HG03064 (cell line): ENCODE measurements at regions not wholly inside any gene's neighbourhood (a gene's known extent, or its start where the extent isn't known, plus 50 kb on each side); places are given as distances from the start of the nearest gene placed in this dataset.

ENCODE experiments used
- ATAC-seq: cut with Tn5 transposase; IDR thresholded peaks from one replicate; pipeline ENCODE4 v1.9.1; 2021; ENCODE audit warnings: low read depth; ENCODE audit not compliant: unreplicated experiment

DNA sequence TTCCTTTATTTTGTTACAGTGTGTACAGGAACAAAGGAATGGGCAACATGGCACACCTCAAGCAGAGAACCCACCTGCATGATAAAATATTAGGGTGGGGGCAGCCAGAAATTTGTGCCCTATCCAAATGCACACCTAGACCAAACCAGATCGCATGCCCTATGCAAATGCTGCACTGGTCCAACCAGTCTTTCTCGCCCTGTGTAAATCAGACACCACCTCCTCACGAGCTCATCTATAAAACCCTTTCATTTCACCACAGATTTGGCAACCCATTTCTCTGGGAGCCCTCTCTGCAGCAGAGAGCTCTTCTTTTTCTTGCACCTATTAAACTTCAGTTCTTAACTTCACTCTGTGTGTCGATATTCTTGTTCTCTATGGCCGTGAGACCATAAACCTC is 1559.2 kb downstream of the SLITRK1 start:
- no peak for ATAC-seq

DNA sequence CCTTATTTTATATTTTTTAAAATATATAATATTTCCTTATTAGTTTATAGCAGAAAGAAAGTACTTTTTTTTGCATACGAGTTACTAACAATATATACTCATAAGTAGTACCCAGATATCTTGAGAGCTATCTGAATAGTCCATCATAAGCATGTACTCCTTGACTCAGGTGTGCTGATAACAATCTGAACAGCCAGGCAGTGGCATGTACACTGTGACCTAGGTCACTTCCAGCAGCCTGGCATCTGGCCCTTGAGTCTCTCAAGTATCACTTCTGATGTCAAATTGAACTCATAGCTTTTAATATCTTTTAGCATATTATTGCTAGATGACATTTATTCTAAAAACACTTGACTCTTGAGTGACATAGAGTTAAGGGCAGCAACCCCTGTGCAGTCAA is 1576.7 kb downstream of the SLITRK1 start:
- ATAC-seq: no peak

DNA sequence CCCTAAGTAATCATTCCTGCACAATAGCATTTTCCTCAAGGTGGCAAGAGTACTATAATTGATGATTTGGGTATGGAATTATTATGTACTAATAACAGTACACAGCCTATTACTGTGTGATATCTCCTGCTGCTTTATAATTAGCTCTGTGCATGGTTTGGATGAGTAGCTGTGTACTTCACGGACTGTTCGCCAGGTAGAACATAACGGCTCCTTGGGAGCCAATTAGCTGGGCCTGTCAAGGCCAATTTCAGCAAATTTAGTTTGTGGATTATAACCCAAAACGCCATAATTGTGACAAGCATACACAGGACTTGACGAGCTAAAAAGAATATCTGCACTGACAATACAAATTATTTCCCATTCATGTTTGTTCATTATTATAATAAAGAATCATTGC is 1584.2 kb downstream of the SLITRK1 start:
- ATAC-seq: no peak

DNA sequence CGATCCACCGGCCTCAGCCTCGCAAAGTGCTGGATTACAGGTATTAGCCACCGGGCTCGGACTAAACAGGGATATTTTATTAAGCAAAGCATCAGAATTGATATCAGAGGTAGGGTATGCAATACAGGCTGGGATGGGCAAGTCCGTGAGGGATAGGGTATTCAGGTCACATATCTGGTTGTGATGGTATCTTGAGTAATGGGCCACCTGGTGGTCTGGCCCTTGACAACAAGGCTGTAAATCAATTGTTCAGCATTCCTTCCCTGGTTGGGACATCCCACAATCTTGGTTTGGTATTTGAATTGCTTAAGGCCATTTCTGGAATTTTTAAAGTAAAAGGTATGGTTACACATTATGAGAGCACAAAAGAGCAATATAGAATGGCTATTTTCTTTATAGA is 1588.0 kb downstream of the SLITRK1 start:
- ATAC-seq: no peak

DNA sequence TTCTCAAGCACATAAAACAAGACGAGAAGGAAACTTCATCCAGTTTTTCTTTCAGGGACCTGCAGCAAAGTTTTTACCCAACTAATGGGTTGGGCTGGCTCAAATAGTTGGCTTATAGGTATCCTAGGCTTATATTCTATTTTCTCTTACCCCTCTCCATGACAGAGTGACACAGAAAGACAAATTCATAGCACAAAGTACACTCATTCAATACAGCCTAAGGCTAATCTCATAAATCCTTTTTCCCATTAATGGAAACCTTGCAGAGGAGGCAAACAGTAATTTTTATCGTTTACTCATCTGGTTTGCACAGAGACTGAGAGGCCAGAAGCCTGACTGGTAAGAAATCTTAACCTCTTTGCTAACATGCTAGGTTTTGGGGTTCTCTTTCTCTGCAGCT is 1589.9 kb downstream of the SLITRK1 start:
- ATAC-seq: no peak

DNA sequence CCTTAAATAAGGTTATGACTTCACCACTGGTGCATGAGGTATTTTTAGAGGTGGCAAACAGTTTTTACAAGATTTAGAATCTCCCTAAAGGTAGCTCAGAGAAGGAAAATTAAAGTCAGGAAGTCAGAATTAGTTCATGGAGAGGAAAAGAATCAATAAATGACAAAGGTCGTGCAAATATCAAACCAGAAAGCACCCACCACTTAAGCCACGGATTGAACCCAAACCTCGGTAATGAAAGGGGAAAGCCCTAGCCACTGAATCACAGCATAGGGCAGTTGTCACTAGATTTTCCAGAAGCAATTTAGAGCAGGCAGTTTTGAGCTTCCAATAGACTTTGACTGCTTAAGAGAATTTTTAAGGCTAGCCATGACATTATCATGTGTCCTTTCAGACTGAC is 1590.4 kb downstream of the SLITRK1 start:
- no peak for ATAC-seq

DNA sequence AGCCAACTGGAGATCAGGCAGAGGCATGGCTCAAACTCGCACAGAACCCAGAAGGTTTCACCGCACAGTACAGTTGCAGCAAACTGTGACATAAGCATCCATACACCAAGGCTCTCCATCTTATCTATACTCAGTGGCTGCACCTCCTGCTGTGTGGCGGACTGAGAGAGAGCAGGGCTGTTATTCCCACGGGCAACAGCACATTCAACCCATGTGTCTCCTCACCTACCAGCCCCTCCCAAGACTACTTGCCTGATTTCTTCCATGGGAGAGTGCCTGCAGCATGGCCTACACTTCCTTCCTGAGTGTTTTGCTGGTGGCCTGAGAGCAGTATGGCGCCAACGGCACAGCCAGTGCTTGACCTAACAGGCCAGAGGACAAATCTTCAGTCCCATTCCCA is 1606.6 kb downstream of the SLITRK1 start:
- no peak for ATAC-seq

DNA sequence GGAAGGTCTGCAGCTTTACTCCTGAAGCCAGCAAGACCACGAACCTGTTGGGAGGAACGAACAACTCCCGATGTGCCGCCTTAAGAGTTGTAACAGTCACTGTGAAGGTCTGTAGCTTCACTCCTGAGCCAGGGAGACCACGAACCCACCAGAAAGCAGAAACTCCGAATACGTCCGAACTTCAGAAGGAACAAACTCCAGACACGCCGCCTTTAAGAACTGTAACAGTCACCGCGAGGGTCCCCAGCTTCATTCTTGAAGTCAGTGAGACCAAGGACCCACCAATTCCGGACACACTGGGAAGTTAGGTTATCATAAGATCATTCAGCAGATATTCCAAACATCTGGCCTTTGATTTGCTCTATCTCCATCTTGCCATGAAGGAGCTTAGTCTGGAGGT is 1623.0 kb downstream of the SLITRK1 start:
- no peak for ATAC-seq

DNA sequence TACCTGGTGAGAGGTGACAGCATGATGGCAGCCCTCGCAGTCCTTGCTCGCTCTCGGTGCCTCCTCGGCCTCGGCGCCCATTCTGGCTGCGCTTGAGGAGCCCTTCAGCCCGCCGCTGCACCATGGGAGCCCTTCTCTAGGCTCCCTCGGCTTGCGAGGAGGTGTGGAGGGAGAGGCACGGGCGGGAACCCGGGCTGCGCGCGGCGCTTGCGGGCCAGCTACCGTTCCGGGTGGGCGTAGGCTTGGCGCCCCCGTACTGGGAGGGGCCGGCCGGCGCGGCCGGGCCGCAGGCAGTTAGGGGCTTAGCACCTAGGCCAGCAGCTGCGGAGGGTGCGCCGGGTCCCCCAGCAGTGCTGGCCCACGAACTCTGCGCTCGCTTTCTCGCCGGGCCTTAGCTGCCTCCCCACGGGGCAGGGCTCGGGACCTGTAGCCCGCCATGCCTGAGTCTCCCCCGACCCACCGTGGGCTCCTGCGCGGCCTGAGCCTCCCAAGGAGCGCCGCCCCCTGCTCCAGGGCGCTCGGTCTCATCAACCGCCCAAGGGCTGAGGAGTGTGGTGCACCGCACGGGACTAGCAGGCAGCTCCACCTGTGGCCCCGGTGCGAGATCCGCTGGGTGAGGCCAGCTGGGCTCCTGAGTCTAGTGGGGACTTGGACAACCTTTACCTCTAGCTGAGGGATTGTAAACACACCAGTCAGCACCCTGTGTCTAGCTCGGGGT is 1624.3 kb downstream of the SLITRK1 start:
- no peak for ATAC-seq

DNA sequence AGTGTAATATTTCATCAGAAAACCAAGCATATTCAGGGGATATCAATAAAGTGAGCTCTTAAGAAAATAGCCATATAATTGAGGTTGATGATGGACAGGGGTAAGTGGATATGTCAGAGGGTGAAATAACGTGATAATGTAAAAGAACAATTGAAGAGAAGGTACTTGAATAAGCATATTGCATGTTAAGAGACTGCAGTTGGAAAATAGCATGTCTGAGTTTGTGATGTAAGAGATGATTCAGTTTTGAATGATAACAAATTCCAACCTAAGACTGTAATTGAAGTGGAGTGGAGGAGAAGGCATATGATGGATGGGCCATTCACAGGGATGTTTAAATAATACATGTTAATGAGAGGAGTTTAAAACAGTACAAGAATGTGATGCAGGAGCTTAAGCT is 1633.5 kb downstream of the SLITRK1 start:
- no peak for ATAC-seq

DNA sequence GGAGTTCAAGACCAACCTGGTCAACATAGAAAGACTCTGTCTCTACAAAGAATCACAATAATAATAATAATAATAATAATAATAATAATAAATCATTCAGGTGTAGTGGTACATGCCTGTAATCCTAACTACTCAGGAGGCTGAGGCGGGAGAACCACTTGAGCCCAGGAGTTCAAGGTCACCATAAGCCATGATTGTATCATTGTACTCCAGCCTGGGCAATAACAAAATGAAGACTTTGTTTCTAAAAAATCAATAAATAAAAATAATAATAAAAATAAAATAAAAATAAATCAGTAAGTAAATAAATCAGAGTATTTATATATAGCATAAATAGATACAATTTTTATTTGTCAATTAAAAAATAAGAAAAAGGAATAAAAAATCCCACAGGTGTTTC is 1636.4 kb downstream of the SLITRK1 start:
- ATAC-seq: no peak

DNA sequence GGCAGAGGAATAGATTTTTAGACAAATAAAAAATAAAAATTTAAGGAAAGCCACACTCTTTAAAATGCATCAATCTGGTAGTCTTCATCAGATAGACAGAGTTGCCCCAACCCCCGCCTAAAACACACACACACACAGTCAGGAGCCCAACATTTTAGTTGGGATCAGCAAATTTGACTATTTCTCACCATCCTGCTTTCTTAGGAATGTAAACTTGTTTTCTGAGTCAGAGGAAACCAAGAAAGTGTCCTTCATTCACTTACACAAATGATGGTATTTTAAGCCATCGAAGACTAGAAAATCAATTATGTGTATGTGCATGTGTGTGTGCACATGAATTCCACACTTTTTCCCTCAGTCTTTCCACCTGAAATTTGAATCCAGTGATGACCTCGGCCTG is 1657.5 kb downstream of the SLITRK1 start:
- no peak for ATAC-seq

DNA sequence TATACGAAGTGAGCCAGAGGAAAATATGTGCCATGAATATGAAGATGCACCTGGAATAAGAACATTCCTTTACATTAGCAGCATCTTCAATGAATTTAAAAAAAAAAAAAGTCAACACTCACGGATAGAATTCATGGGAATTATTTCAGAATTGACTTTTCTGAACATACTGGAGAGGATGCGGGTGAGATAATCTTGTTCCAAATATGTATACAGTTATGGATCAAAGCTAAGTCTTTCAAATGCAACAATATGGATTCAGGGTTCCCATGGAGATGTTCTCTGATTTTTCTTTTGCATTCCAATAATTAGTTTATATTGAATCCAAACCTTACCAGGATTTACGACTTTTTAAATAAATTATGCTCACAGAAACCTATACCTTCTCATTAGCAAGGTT is 1660.7 kb downstream of the SLITRK1 start:
- ATAC-seq: no peak

DNA sequence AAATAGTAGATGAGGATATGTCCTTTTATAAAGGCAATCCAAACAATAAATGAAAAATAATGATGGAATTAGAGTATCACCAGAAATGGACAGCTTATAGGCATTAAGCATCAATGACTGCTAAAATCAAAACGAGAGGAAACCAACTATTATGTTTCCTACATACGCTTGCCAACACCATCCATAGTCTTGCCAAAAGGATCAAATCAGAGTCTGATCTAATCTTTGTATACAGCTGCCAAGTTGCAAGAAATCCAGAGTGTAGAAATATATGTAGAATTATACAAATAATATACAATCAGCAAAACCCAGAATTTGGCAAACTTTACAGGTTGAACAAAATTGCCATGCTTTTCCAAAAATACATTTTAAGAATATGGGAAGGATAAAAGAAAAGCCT is 1661.6 kb downstream of the SLITRK1 start:
- no peak for ATAC-seq

DNA sequence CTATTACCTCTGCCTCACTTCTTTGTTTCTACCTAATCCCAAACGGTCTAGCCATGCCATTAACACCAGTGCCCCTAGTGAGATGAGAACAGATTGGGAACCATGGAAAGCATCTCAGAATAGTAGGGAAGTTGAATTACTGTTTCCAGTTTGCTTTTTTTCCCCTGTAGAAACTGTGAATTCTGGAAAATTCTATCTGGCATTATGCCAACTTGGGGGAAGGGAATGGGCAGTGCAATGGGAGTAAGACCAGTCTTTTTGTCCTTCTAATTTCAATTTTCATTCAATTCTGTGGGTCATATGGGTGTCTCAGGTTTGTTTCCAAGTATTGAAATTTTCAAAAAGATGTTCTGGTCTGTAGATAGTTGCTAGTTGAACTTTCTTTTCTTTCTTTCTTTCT is 1666.1 kb downstream of the SLITRK1 start:
- ATAC-seq: no peak

DNA sequence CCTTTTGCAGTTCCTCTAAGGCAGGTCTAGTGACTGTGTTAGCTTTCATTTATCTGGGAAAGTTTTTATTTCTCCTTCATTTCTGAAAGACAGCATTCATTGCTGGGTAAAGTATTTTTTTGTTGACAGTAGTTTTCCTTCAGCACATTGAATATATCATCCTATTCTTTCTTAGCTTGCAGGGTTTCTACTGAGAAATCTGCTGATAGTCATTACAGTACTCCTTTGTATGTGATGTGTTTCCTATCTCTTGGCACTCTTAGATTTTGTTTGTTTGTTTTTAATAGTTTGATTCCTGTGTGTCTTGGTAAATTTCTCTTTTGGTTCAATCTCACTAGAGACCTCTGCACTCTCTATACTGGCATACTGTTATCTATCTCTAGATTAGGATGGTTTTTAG is 1667.9 kb downstream of the SLITRK1 start:
- no peak for ATAC-seq

DNA sequence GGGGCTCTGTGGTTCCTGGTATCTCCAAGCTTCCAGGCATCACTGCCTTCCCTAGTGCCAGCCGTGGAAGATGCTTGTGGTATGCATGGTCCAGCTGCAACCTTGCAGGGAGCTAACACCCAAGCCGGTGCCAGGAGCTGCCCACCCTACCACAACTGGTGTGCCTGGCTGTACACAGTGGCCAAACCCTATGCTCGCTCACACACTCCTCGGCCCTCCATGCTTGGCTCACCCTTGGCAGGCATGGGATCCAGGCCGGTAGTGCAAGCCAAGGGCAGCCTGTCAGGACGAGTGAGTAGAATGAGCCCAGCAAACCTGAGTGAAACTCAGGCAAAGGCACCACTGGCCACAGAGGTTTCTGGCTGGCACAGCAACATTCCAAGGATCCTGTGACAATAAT is 1676.0 kb downstream of the SLITRK1 start:
- no peak for ATAC-seq

DNA sequence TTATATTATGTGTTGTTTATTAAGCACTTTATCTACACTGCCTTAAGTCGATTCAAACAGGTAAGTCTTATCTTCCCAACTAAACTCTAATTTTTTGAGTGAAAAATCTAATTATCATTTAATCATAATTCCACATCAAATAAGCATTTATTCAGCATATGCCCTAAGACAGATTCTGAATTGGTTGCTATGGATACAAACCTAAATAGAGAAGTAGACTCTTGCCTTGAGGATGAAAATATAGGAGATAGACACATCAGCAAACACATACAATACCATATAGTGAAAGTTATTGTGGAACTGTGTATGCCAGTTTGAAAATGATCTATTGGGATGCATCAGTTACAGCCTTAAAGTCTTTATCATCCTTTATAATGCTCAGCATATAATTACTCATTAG is 1679.9 kb downstream of the SLITRK1 start:
- no peak for ATAC-seq

DNA sequence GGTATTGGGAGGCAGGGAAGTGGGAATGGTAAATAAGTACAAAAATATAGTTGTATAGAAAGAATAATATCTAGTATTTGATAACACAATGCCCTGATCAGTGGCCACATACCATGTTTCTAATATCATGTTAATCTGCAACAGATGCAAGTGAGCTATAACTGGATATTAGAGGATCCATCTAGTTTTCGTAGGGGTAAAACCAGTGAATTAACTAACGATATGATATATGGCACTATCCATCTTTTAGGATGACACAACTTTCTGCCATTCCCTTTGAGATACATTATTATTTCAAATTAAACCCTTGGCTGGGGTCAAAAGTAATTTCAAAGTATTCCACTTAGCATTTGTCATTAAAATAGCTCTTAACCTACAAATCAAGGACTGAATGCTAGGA is 1686.2 kb downstream of the SLITRK1 start:
- no peak for ATAC-seq

DNA sequence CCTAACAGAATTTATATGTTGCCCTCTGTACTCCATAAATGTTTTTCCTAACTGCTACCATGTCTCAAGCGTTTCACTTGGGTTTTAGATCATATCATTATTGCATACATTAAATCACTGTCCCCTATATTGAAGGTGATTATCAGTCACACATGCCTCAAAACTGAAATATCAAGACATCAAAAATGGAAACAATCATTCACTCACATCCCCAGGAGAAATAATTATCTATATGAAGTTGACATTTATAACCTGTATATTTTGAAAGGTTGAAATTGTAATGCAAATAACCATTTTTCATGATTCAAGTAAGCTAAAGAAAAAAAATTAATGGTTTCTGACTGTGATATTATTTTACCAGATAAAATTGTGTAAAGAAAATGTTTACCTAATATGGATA is 1695.0 kb downstream of the SLITRK1 start:
- no peak for ATAC-seq

DNA sequence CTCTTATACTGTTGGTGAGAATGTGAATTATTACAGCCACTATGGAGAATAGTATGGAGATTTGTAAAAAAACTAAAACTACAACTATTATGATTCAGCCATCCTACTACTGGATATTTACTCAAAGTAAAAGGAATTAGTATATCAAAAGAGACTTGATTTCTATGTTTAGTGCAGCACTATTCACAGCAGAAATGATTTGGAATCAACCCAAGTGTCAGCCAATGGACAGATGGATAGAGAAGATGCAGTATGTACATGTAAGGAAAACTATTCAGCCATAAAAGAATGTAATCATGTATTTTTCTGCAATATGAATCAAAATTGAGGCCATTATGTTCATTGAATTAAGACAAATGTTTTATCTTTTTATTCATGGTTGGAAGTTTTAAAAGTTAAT is 1705.5 kb downstream of the SLITRK1 start:
- no peak for ATAC-seq

DNA sequence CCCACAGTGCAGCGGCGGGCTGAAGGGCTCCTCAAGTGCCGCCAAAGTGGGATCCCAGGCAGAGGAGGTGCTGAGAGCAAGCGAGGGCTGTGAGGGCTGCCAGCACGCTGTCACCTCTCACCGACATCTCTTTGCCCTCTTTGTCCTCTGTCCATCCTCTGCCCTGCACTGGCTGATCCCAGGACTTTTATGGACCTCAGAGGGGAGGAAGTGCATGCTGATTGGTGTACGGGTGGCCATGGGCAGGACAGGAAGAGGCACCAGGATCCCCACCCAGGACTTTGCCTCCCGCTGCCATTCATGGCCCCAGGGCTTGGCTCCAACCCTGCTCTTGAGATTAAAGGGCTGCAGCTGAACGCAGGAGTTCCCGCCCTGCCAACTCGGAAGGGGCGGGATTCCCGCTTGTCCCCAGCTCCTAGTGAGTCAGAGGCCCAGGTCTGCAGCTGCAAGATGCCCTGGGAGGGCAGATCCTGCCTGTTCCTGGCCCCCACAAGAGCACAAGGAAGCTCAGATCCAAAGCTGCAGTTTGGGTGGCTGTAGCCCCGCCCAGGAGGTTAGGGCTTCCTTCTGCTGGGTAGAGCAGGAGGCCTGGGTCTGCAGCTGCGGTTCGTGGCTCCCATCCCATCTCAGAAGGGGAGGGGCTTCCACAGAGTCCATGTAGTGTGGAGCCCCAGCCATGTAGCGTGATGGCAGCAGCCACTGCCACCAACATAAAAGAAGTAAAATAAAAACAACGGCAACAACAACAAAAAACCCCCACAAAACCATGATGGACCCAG is 1716.7 kb downstream of the SLITRK1 start:
- no peak for ATAC-seq
